ENCODE measurements at regions not wholly inside any gene's neighbourhood (a gene's known extent, or its start where the extent isn't known, plus 50 kb on each side); places are given as distances from the start of the nearest gene placed in this dataset.

GRCh38 chr15:88334436-88334835 lies 77.9 kb upstream of the NTRK3 start:
- TF ChIP-seq TBP (IDR thresholded peaks at IDR 0.05; ENCODE audit: low read depth, low read length) (no peak), TCF12 (IDR thresholded peaks at IDR 0.05; ENCODE audit: low read depth, low read length) (no peak)
